Left lung (tissue), 4 donors: ENCODE measurements at regions not wholly inside any gene's neighbourhood (a gene's known extent, or its start where the extent isn't known, plus 50 kb on each side); places are given as distances from the start of the nearest gene placed in this dataset.
A peak's percentile ranks its signal among the peaks of the same experiment; 100 is the strongest.

Source experiments
- ATAC-seq: fragments of 200-7000 bp; cut with Tn5 transposase; one replicate; pipeline ENCODE4 v1.9.1; 2020; ENCODE audit warnings: moderate library complexity
- DNase-seq, 4 donors: peaks; one replicate each; pipeline ENCODE4 v3.0.0-alpha.2; 2013 to 2020
- H3K27ac ChIP-seq, 2 donors: fragments of 200-600 bp; sonication (generic) in 1 of 2; one replicate each; pipeline versions ENCODE4 v1.5.0 to v1.8.0; 2020 to 2021
- H3K27me3 ChIP-seq, 2 donors: fragments of 200-600 bp; sonication (generic) in 1 of 2; one replicate each; pipeline versions ENCODE4 v1.5.0 to v1.8.0; 2020 to 2021
- H3K36me3 ChIP-seq, 2 donors: fragments of 200-600 bp; sonication (generic) in 1 of 2; one replicate each; pipeline versions ENCODE4 v1.5.0 to v1.8.0; 2020 to 2021
- H3K4me1 ChIP-seq, 2 donors: fragments of 200-600 bp; one replicate each; pipeline ENCODE4 v1.8.0; 2021
- H3K4me3 ChIP-seq, 2 donors: fragments of 200-600 bp; sonication (generic) in 1 of 2; one replicate each; pipeline versions ENCODE4 v1.5.0 to v1.8.0; 2020 to 2021; ENCODE audit warnings: mild to moderate bottlenecking in 1 of 2
- H3K9me3 ChIP-seq, 2 donors: fragments of 200-600 bp; sonication (generic) in 1 of 2; one replicate each; pipeline versions ENCODE4 v1.5.0 to v1.8.0; 2020 to 2021
- intact Hi-C, 2 donors: fragments of 100-400 bp; cut with DNase I; formaldehyde crosslinking; loops; one replicate each; pipeline versions ENCODE4 v1.11.2 to v1.14.2; 2022
- TF ChIP-seq, protein P1 (sequence below), 2 donors: fragments of 200-600 bp; sonication (generic) in 1 of 2; IDR thresholded peaks; one replicate each; pipeline versions ENCODE4 v1.5.0 to v1.8.0; 2021; ENCODE audit warnings: antibody characterized with exemption in 2 of 2
- donor health status: DM: no; HTN: yes; CAD: no.
- donor health status: DM: no; HTN: no; CAD: no.

DNA sequence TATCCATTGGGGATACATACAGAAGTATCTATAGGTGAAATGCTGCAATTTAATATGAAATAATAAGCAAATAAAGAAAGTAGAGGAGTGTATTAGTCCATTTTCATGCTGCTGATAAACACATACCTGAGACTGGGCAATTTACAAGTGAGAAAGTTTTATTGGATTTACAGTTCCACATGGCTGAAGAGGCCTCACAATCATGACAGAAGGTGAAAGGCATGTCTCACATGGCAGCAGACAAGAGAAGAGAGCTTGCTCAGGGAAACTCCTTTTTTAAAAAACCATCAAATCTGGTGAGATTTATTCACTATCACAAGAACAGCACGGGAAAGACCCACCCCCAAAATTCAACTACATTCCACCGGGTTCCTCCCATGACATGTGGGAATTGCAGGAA lies 82.8 kb upstream of the TRIM24 start:
- Histone ChIP-seq H3K4me1 (no peaks in the 10 kb centered on the region), H3K27ac (no peak overlapping the region), H3K4me3 (no peak overlapping the region), H3K9me3 (no peaks in the 10 kb centered on the region), H3K27me3 (no peaks in the 10 kb centered on the region), H3K36me3 (no peaks in the 10 kb centered on the region)
- ATAC-seq = no peak
- intact Hi-C loops = no loop called here
- TF ChIP-seq, protein P1, sequence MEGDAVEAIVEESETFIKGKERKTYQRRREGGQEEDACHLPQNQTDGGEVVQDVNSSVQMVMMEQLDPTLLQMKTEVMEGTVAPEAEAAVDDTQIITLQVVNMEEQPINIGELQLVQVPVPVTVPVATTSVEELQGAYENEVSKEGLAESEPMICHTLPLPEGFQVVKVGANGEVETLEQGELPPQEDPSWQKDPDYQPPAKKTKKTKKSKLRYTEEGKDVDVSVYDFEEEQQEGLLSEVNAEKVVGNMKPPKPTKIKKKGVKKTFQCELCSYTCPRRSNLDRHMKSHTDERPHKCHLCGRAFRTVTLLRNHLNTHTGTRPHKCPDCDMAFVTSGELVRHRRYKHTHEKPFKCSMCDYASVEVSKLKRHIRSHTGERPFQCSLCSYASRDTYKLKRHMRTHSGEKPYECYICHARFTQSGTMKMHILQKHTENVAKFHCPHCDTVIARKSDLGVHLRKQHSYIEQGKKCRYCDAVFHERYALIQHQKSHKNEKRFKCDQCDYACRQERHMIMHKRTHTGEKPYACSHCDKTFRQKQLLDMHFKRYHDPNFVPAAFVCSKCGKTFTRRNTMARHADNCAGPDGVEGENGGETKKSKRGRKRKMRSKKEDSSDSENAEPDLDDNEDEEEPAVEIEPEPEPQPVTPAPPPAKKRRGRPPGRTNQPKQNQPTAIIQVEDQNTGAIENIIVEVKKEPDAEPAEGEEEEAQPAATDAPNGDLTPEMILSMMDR (IDR thresholded peaks at IDR 0.05) = no peak
- no peak for DNase-seq

DNA sequence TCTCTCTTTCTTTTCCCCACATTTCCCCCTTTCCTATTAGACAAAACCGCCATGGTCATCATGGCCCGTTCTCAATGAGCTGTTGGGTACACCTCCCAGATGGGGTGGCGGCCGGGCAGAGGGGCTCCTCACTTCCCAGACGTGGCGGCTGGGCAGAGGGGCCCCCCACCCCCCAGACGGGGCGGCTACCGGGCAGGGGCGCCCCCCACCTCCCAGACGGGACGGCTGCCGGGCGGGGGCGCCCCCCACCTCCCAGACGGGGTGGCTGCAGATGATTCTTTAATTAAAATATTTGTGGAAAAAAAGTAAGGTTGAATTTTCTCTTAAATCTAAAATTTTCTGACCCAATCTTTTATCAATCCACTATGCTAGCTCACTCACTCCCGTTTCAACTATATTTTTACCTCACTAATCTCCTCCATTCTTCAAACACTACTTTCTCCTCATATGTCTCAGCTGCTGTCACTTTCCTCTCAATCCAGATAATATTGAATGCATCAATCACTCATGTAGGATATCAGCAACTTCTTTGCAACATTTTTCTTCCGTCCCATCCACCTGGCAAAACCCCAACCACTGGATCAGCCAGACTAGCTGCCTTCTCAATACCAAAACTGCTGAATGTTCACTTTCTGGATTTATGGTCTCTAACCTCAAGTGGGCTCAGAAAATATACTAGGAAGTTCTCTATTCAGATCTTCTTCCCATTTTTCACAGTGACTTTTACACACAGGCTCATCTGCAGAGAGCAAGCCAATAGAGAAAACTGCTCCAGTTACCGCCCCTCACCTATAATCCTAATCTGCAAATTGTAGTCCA lies 81.1 kb upstream of the TRIM24 start:
- no peak overlapping the region for H3K4me3 ChIP-seq
- intact Hi-C loops = no loop called here

DNA sequence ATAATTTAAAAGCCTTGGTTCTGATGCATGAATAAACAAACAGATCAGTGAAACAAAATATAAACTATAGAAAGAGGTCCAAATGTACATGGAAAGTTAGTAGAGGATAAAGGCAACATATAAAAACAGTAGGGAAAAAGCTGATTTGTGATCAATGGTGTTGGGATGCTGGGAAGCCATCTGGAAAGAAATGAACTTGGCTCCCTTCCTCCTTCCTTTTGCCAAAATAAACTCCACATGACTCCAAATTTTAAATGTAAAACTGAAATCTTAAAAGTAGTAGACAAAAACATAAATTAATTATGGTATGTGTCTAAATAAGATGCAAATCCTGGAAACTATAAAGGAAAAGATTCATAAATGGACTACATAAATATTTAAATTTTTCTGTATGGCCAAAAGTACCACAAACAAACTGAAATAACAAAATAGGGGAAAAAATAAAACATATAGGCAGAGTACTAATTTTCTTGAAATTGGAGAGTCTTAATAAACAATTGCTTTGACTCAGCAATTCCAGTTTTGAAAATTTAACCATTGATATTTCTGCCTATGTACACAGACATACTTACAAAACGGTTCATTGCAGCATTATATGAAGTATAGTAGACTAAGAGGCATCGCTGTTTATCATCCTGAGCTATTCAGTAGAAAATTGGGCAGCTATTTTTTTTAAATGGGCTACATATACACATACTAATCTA lies 77.0 kb upstream of the TRIM24 start:
- intact Hi-C loops = no loop called here
- H3K36me3 ChIP-seq = no peaks in the 10 kb centered on the region
- no peak overlapping the region for H3K4me3 ChIP-seq
- DNase-seq (peak in 1 of 4 donors; percentile 19), ATAC-seq (no peak)
- H3K27ac ChIP-seq = no peak overlapping the region
- no peaks in the 10 kb centered on the region for H3K9me3 ChIP-seq
- no peaks in the 10 kb centered on the region for H3K27me3 ChIP-seq
- TF ChIP-seq, protein P1 (IDR thresholded peaks at IDR 0.05) = no peak
- no peaks in the 10 kb centered on the region for H3K4me1 ChIP-seq

More for the DNA sequence above, 81.1 kb upstream of the TRIM24 start:
- TF ChIP-seq, protein P1 (IDR thresholded peaks at IDR 0.05) = no peak
- Histone ChIP-seq H3K9me3 (no peaks in the 10 kb centered on the region), H3K27me3 (no peaks in the 10 kb centered on the region), H3K4me1 (no peaks in the 10 kb centered on the region), H3K27ac (no peak overlapping the region), H3K36me3 (no peaks in the 10 kb centered on the region)
- ATAC-seq (no peak), DNase-seq (no peak)

DNA sequence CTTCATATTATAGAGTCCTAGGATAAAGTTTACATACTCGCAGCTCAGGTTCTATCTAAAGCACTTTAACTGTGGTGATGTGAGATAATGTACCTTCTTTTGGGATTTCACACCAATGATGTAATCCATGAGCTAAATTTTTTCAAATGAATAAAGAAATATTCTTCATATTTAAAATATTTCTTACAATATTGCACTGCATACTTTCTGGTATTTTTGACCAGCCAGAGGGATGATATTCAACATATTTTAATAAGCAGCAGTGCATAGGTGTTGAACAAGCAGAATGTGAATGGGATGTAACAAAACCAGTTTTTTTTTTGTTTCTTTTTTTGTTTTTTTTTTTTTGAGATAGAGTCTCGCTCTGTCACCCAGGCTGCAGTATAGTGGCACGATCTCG lies 73.2 kb upstream of the TRIM24 start:
- intact Hi-C loops = no loop called here
- no peaks in the 10 kb centered on the region for H3K27me3 ChIP-seq
- H3K36me3 ChIP-seq = no peaks in the 10 kb centered on the region
- H3K4me1 ChIP-seq = no peaks in the 10 kb centered on the region
- ATAC-seq (no peak), DNase-seq (no peak)
- no peaks in the 10 kb centered on the region for H3K9me3 ChIP-seq
- H3K4me3 ChIP-seq = no peak overlapping the region
- TF ChIP-seq, protein P1 (IDR thresholded peaks at IDR 0.05) = no peak
- H3K27ac ChIP-seq = no peak overlapping the region

DNA sequence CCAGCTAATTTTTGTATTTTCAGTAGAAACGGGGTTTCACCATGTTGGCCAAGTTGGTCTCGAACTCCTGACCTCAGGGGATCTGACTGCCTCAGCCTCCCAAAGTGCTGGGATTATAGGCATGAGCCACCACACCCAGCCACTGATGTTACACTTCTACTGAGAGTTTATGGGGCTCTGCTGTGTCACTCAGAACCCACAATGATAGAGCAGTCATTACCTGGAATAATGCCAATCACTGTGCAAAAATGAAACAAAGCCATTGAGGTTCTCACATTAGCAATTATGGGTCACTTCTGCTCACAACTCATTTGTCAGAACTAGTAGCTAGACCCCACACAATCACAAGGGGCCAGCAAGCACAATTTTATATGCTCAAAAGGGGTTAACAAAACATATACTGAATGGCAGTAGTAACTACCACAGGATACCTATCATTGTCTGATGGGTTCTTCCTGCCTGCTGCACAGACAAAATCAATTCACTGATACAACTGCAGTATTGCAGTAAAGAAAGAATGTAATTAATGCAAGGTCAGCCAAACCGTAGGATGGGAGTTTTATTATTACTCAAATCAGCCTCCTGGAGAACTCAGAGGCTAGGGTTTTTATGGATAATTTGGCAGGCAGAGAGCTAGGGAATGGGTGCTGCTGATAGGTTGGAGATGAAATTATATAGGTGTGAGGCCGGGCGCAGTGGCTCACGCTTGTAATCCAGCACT lies 72.1 kb upstream of the TRIM24 start:
- Histone ChIP-seq H3K4me3 (no peak overlapping the region), H3K36me3 (no peaks in the 10 kb centered on the region), H3K9me3 (no peaks in the 10 kb centered on the region), H3K27ac (no peak overlapping the region), H3K27me3 (no peaks in the 10 kb centered on the region), H3K4me1 (no peaks in the 10 kb centered on the region)
- no peak for ATAC-seq
- TF ChIP-seq, protein P1 (IDR thresholded peaks at IDR 0.05) = no peak
- intact Hi-C loops = no loop called here
- DNase-seq = no peak
